B cell (primary cell): ENCODE measurements at regions not wholly inside any gene's neighbourhood (a gene's known extent, or its start where the extent isn't known, plus 50 kb on each side); places are given as distances from the start of the nearest gene placed in this dataset.

Experiments
- ATAC-seq: fragments of 200-7000 bp; cut with Tn5 transposase; one replicate; pipeline ENCODE4 v1.10.0; 2021; ENCODE audit warnings: low read depth, mild to moderate bottlenecking, moderate number of reproducible peaks, moderate library complexity
- CTCF ChIA-PET: fragments of 350-600 bp; sonication (Branson Sonifier 250); formaldehyde crosslinking; loops from one replicate; lab custom pipeline; 2021; ENCODE audit warnings: antibody characterized with exemption, inconsistent platforms; lab: Charles Lee
- POLR2A ChIA-PET: fragments of 350-600 bp; sonication (Branson Sonifier 250); formaldehyde crosslinking; loops from one replicate; lab custom pipeline; 2021; ENCODE audit warnings: antibody characterized with exemption; lab: Charles Lee
- DNase-seq: peaks from one replicate; pipeline ENCODE4 v3.0.0; 2013
- H2AFZ ChIP-seq: 2 replicates; pipeline ENCODE4 v1.6.1; 2012; ENCODE audit warnings: mild to moderate bottlenecking, low read depth, low read length; ENCODE audit not compliant: insufficient read depth, poor library complexity, severe bottlenecking
- H3K27ac ChIP-seq, 2 donors: 1 replicate in 1 of 2; 2 replicates in 1 of 2; pipeline ENCODE4 v1.5.1; 2012 to 2013; ENCODE audit warnings: low read length in 2 of 2, mild to moderate bottlenecking in 2 of 2, moderate library complexity in 1 of 2
- H3K27me3 ChIP-seq, 4 experiments: fragments of 200-600 bp in 1 of 4; sonication (generic) in 1 of 4; replicated peaks in 1 of 4; 1 replicate in 2 of 4; 2 replicates in 2 of 4; pipeline versions ENCODE4 v1.6.1 to v1.7.0; 2013 to 2016; ENCODE audit warnings: low read length in 3 of 4, mild to moderate bottlenecking in 2 of 4, mixed read lengths in 1 of 4, moderate library complexity in 1 of 4; ENCODE audit not compliant: insufficient read depth in 4 of 4, control insufficient read depth in 3 of 4; ENCODE audit errors: control extremely low read depth in 1 of 4
- H3K36me3 ChIP-seq, 2 experiments: replicated peaks in 1 of 2; 1 replicate in 1 of 2; 2 replicates in 1 of 2; pipeline versions ENCODE4 v1.6.1 to v1.7.1; 2013; ENCODE audit warnings: low read length in 1 of 2; ENCODE audit not compliant: insufficient read depth in 2 of 2, control insufficient read depth in 1 of 2; ENCODE audit errors: control extremely low read depth in 1 of 2, extremely low read depth in 1 of 2
- H3K4me1 ChIP-seq, 2 donors: fragments of 200-600 bp in 1 of 2; sonication (generic) in 1 of 2; 1 replicate in 1 of 2; 2 replicates in 1 of 2; pipeline versions ENCODE4 v1.5.1 to v1.6.1; 2013 to 2017; ENCODE audit warnings: low read length in 2 of 2; ENCODE audit not compliant: control insufficient read depth in 2 of 2, insufficient read depth in 2 of 2
- H3K4me2 ChIP-seq: replicated peaks from 2 replicates; pipeline ENCODE3; 2012; ENCODE audit warnings: mild to moderate bottlenecking, low read depth, low read length; ENCODE audit not compliant: poor library complexity, severe bottlenecking
- H3K4me3 ChIP-seq, 5 experiments: fragments of 200-600 bp in 1 of 5; sonication (generic) in 1 of 5; 1 replicate in 3 of 5; 2 replicates in 2 of 5; pipeline versions ENCODE4 v1.5.1 to v1.7.0; 2011 to 2016; ENCODE audit warnings: low read length in 4 of 5, mild to moderate bottlenecking in 4 of 5, low read depth in 2 of 5, control low read depth in 1 of 5, moderate library complexity in 1 of 5; ENCODE audit not compliant: insufficient read depth in 1 of 5; ENCODE audit errors: control extremely low read depth in 1 of 5, extremely low read depth in 1 of 5
- H3K79me2 ChIP-seq: fragments of 200-600 bp; sonication (generic); one replicate; pipeline ENCODE4 v1.6.0; 2016; ENCODE audit warnings: low read length; ENCODE audit not compliant: control insufficient read depth, insufficient read depth
- H3K9ac ChIP-seq: fragments of 200-600 bp; sonication (generic); 2 replicates; pipeline ENCODE4 v1.6.1; 2017; ENCODE audit warnings: mild to moderate bottlenecking, low read length, moderate library complexity
- H3K9me3 ChIP-seq, 3 donors: one replicate each; pipeline versions ENCODE4 v1.6.1 to v1.7.1; 2013; ENCODE audit warnings: low read length in 2 of 3; ENCODE audit not compliant: control insufficient read depth in 2 of 3, insufficient read depth in 1 of 3; ENCODE audit errors: control extremely low read depth in 1 of 3
- H4K20me1 ChIP-seq: 2 replicates; pipeline ENCODE4 v1.6.0; 2012; ENCODE audit warnings: mild to moderate bottlenecking, low read length; ENCODE audit not compliant: insufficient read depth, control insufficient read depth, poor library complexity, severe bottlenecking
- H3K27ac Mint-ChIP-seq: one replicate; pipeline ENCODE4 v1.8.0; 2021; ENCODE audit warnings: mixed read lengths
- H3K27me3 Mint-ChIP-seq: one replicate; pipeline ENCODE4 v1.8.0; 2021; ENCODE audit warnings: mixed read lengths
- H3K4me1 Mint-ChIP-seq: one replicate; pipeline ENCODE4 v1.8.0; 2021; ENCODE audit warnings: mixed read lengths
- H3K4me3 Mint-ChIP-seq: one replicate; pipeline ENCODE4 v1.8.0; 2021; ENCODE audit warnings: mixed read lengths
- H3K9me3 Mint-ChIP-seq: one replicate; pipeline ENCODE4 v1.8.0; 2022; ENCODE audit warnings: mixed read lengths; ENCODE audit not compliant: insufficient read depth
- EZH2 ChIP-seq: IDR thresholded peaks from 2 replicates; pipeline ENCODE4 v1.6.1; 2012; ENCODE audit warnings: borderline replicate concordance, low read depth, mild to moderate bottlenecking, moderate library complexity, low read length; ENCODE audit not compliant: insufficient read depth, poor library complexity, severe bottlenecking
- WGBS: methylation state at CpG from one replicate; pipeline ENCODE4 v1.1.5; 2013; ENCODE audit warnings: missing lambda C conversion rate; ENCODE audit not compliant: insufficient coverage; 5-methylcytosine and 5-hydroxymethylcytosine counted together
- intact Hi-C: fragments of 100-400 bp; cut with micrococcal nuclease; formaldehyde crosslinking; loops from one replicate; pipeline ENCODE4 v1.10.0; 2022
- TF ChIP-seq, protein P1 (sequence below): fragments of 200-600 bp; IDR thresholded peaks from one replicate; pipeline ENCODE4 v1.8.0; 2022; ENCODE audit warnings: antibody characterized with exemption, mild to moderate bottlenecking

DNA sequence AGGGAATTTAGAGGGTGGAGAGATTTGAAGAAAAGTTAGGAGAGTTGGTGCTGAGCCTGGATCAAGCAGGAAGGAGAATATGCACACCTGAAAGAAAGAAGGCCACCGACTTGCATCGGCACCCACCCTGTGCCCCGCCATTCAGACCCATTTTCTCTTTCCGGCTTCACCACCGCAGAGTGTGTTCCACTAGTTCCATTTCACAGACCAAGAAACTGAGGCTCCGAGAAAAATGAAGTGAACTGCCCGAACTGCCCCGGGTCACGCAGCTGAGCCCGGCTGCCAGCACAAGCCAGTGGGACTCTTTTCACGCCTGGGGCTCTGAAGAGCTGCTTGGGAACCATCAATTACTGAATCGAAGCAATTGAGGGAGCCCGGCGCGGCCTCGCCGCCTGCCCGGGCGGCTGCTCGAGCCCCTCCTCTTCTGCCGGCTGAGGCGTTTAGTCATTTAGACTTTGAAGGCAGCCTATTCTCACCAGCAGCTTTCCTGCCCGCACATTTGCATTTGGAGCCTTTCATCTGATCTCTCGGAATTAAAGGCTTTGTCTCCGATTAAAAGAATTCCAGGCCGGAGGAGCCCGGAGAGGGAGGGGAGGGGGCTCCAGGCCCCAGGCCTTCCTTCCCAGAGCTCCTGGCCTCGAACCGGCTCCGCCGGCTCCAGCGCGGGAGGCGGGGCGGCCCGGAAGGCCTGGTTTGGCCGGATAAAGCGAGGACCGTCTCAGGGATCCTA is 140.2 kb upstream of the PJA1 start:
- no peaks in the 10 kb centered on the region for H3K4me1 Mint-ChIP-seq
- ChIA-PET CTCF (no interaction called here), POLR2A (no interaction called here)
- Histone ChIP-seq H3K27ac (no peak overlapping the region), H3K4me3 (no peak overlapping the region), H3K4me2 (no peak overlapping the region), H3K27me3 (peaks cover 0 to 3% (median 0%) of the 10 kb centered on the region in 4 experiments), H3K36me3 (no peaks in the 10 kb centered on the region), H3K79me2 (no peaks in the 10 kb centered on the region), H2AFZ (no peak overlapping the region), H4K20me1 (no peaks in the 10 kb centered on the region), H3K9me3 (no peaks in the 10 kb centered on the region), H3K9ac (no peak overlapping the region), H3K4me1 (no peaks in the 10 kb centered on the region)
- intact Hi-C loops: no loop called here
- no peaks in the 10 kb centered on the region for H3K9me3 Mint-ChIP-seq
- H3K4me3 Mint-ChIP-seq: no peak overlapping the region
- WGBS: 20% methylated on average over 18 of the region's 39 CpGs
- H3K27me3 Mint-ChIP-seq: peaks cover 15% of the 10 kb centered on the region
- TF ChIP-seq, protein P1, sequence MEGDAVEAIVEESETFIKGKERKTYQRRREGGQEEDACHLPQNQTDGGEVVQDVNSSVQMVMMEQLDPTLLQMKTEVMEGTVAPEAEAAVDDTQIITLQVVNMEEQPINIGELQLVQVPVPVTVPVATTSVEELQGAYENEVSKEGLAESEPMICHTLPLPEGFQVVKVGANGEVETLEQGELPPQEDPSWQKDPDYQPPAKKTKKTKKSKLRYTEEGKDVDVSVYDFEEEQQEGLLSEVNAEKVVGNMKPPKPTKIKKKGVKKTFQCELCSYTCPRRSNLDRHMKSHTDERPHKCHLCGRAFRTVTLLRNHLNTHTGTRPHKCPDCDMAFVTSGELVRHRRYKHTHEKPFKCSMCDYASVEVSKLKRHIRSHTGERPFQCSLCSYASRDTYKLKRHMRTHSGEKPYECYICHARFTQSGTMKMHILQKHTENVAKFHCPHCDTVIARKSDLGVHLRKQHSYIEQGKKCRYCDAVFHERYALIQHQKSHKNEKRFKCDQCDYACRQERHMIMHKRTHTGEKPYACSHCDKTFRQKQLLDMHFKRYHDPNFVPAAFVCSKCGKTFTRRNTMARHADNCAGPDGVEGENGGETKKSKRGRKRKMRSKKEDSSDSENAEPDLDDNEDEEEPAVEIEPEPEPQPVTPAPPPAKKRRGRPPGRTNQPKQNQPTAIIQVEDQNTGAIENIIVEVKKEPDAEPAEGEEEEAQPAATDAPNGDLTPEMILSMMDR: no peak
- TF ChIP-seq EZH2: no peak
- DNase-seq (no peak), ATAC-seq (no peak)
- no peak overlapping the region for H3K27ac Mint-ChIP-seq

DNA sequence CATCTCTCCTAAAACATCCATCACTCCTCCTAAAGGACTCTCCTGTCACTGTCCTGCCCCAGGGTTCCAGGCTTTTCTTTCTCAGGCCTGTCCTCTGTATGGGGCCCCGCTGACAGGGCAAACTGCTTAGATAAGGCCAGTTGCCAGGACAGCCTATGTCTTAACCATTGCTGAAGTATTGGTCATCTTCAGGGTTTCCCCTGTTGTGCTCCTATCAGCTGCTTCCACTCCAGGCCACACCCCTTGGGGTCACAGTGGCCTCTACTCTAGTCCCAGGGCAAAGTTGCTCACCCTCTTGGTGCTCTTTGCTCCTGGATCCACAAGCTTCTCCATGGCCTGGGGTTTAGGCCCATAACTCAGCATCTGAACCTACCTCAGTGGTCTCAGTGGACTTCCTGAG is 138.0 kb upstream of the PJA1 start:
- Histone ChIP-seq H3K4me1 (no peaks in the 10 kb centered on the region), H3K27ac (no peak overlapping the region), H3K9me3 (no peaks in the 10 kb centered on the region), H3K4me2 (no peak overlapping the region), H3K27me3 (peaks cover 0 to 3% (median 0%) of the 10 kb centered on the region in 4 experiments), H4K20me1 (no peaks in the 10 kb centered on the region), H3K9ac (no peak overlapping the region), H3K36me3 (no peaks in the 10 kb centered on the region), H3K79me2 (no peaks in the 10 kb centered on the region), H2AFZ (no peak overlapping the region), H3K4me3 (no peak overlapping the region)
- intact Hi-C loops: no loop called here
- 80% methylated on average over 1 of the region's 1 CpG for WGBS
- ATAC-seq: no peak
- TF ChIP-seq, protein P1: no peak
- ChIA-PET POLR2A (no interaction called here), CTCF (no interaction called here)
- no peaks in the 10 kb centered on the region for H3K9me3 Mint-ChIP-seq
- no peak overlapping the region for H3K4me3 Mint-ChIP-seq
- DNase-seq: no peak
- H3K4me1 Mint-ChIP-seq: no peaks in the 10 kb centered on the region
- H3K27ac Mint-ChIP-seq: no peak overlapping the region
- peaks cover 11% of the 10 kb centered on the region for H3K27me3 Mint-ChIP-seq
